ENCODE measurements at regions not wholly inside any gene's neighbourhood (a gene's known extent, or its start where the extent isn't known, plus 50 kb on each side); places are given as distances from the start of the nearest gene placed in this dataset.

- H3K27me3 ChIP-seq (replicated peaks; ENCODE audit: insufficient read depth): no peaks in the 10 kb centered on the region
- DNase-seq (ENCODE audit: low spot score): no peak
- intact Hi-C loops (cut with DNase I): no loop called here
- no peaks in the 10 kb centered on the region for H3K9me3 ChIP-seq
- H3K36me3 ChIP-seq: no peaks in the 10 kb centered on the region
- H3K4me1 ChIP-seq (replicated peaks): no peaks in the 10 kb centered on the region
- WGBS: 79% methylated on average over 2 of the region's 2 CpGs
- no peak overlapping the region for H3K27ac ChIP-seq
- H3K4me3 ChIP-seq: no peak overlapping the region
- TF ChIP-seq POLR2A (IDR thresholded peaks at IDR 0.05) (no peak), POLR2AphosphoS5 (IDR thresholded peaks at IDR 0.05) (no peak), CTCF (IDR thresholded peaks at IDR 0.05) (no peak)
These were observed 69.8 kb upstream of the BOC start for GRCh38 chr3:113141543-113141942.

- H3K27me3 ChIP-seq (replicated peaks; ENCODE audit: insufficient read depth): no peaks in the 10 kb centered on the region
- no peak overlapping the region for H3K4me3 ChIP-seq
- no peaks in the 10 kb centered on the region for H3K36me3 ChIP-seq
- TF ChIP-seq CTCF (IDR thresholded peaks at IDR 0.05) (no peak), POLR2A (IDR thresholded peaks at IDR 0.05) (no peak), POLR2AphosphoS5 (IDR thresholded peaks at IDR 0.05) (no peak)
- intact Hi-C loops (cut with DNase I): no loop called here
- no peak overlapping the region for H3K27ac ChIP-seq
- no peaks in the 10 kb centered on the region for H3K9me3 ChIP-seq
- no peaks in the 10 kb centered on the region for H3K4me1 ChIP-seq (replicated peaks)
- no peak for DNase-seq (ENCODE audit: low spot score)
These were observed 68.9 kb upstream of the BOC start for GRCh38 chr3:113142476-113142875.

DNA sequence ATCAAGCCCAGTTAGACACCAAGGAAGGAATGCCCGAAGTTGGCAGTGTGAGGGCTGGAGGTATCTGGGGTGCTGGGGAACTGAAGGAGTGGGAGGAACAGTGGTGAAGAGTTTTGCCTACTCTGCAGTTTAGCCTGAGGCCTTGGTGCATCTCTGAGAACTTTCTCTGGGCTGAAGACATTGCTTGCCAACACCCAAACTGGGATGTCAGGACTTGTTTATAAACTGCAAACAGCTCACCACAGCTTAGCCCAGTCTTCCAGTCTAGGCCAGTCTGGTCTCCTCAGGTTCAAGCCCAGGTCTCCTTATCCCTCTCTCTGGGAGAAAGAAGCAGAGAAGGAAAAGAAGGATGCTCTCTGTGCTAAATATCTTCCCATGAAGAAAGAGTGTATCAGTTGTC, 68.0 kb upstream of the BOC start:
- Histone ChIP-seq H3K4me1 (replicated peaks) (no peaks in the 10 kb centered on the region), H3K27me3 (replicated peaks; ENCODE audit: insufficient read depth) (no peaks in the 10 kb centered on the region), H3K36me3 (no peaks in the 10 kb centered on the region), H3K4me3 (no peak overlapping the region), H3K27ac (no peak overlapping the region), H3K9me3 (no peaks in the 10 kb centered on the region)
- TF ChIP-seq CTCF (IDR thresholded peaks at IDR 0.05) (no peak), POLR2AphosphoS5 (IDR thresholded peaks at IDR 0.05) (no peak), POLR2A (IDR thresholded peaks at IDR 0.05) (no peak)
- 87% methylated on average over 1 of the region's 1 CpG for WGBS
- DNase-seq (ENCODE audit: low spot score): no peak
- intact Hi-C loops (cut with DNase I): no loop called here

DNA sequence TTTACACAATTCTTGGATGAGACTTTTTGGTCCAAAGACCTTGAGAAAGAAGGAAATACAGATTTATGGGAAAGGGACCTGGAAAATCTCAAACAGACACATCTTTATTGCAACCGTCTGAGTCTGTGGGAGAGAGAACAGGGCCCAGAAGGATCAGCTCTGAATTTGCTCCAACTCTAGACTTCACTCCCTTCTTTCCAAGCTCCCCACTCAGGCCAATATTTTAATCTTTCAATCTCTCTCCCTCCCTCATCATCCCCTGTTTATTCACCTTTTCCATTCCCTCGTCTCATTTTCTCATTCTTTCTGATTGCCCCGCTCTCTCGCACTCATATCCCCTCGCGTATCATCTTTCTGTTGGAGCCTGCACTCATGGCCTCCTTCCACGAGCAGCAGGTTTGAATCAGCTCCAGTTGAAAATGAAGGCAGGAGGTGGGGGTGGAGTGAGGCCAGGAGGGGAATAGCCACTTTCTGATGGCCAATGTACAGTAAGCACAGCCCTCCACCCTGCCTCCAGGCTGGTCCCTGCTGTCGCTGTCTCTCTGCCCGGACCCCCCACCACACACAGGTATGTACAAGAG, 63.6 kb upstream of the BOC start:
- no peaks in the 10 kb centered on the region for H3K36me3 ChIP-seq
- no peaks in the 10 kb centered on the region for H3K9me3 ChIP-seq
- no peak for TF ChIP-seq POLR2A (IDR thresholded peaks at IDR 0.05)
- no peak for TF ChIP-seq POLR2AphosphoS5 (IDR thresholded peaks at IDR 0.05)
- no peak for TF ChIP-seq CTCF (IDR thresholded peaks at IDR 0.05)
- DNase-seq (ENCODE audit: low spot score): no peak
- 20% methylated on average over 9 of the region's 9 CpGs for WGBS
- no peaks in the 10 kb centered on the region for H3K27me3 ChIP-seq (replicated peaks; ENCODE audit: insufficient read depth)
- H3K4me1 ChIP-seq (replicated peaks): no peaks in the 10 kb centered on the region
- H3K4me3 ChIP-seq: no peak overlapping the region
- H3K27ac ChIP-seq: peak overlapping the region; percentile 28 to 49
- intact Hi-C loops (cut with DNase I): loop anchor here (5.0 kb wide), 3 partner anchors 60 to 115 kb away; partner anchors contain the start of gene BOC

DNA sequence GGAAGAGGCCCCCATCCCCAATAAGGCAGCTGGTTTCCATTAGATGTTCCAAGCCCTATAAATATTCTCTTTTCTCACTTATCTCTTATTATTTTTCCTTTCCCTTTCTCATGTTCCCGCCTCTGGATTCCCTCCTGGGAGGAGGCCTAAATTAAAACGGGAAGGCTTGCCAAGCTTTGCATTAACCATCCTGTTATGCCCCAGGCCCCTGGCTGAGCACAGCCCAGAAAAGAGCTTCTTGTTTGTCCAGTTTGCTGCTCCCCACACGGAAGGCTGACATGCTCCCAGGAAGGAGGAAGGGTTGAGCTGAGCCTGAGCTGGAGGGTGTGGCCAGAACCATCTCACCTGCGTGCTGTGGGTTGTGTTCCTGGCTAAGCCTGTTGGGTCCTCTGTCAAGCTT, 63.1 kb upstream of the BOC start:
- Histone ChIP-seq H3K9me3 (no peaks in the 10 kb centered on the region), H3K27ac (peak overlapping the region; percentile 28 to 49), H3K4me3 (no peak overlapping the region), H3K36me3 (no peaks in the 10 kb centered on the region), H3K4me1 (replicated peaks) (no peaks in the 10 kb centered on the region), H3K27me3 (replicated peaks; ENCODE audit: insufficient read depth) (no peaks in the 10 kb centered on the region)
- WGBS: 6% methylated on average over 4 of the region's 4 CpGs
- intact Hi-C loops (cut with DNase I): loop anchor here (5.0 kb wide), 3 partner anchors 61 to 114 kb away; partner anchors contain the start of gene BOC
- TF ChIP-seq POLR2AphosphoS5 (IDR thresholded peaks at IDR 0.05) (no peak), CTCF (IDR thresholded peaks at IDR 0.05) (no peak), POLR2A (IDR thresholded peaks at IDR 0.05) (no peak)
- DNase-seq (ENCODE audit: low spot score): peak; percentile 49
